SKM-1 (cell line): ENCODE measurements at regions not wholly inside any gene's neighbourhood (a gene's known extent, or its start where the extent isn't known, plus 50 kb on each side); places are given as distances from the start of the nearest gene placed in this dataset.
A peak's percentile ranks its signal among the peaks of the same experiment; 100 is the strongest.
"Not testable (repeated sequence)": the region's sequence is repeated elsewhere in the genome, so short reads cannot be mapped to it uniquely, and the experiment has no call there.

Experiments
- DNase-seq: peaks from one replicate; lab custom pipeline; 2025; ENCODE audit not compliant: unreplicated experiment; lab: John Stamatoyannopoulos, UW

- no peak for DNase-seq
Observed at GRCh38 chr3:5464649-5465048, 277.1 kb downstream of the EDEM1 start.

- peak; percentile 46 for DNase-seq
Observed at GRCh38 chr3:5465183-5465582, 277.7 kb downstream of the EDEM1 start.

- DNase-seq: peak; percentile 43
Observed at GRCh38 chr3:5466065-5466464, 278.6 kb downstream of the EDEM1 start.

DNA sequence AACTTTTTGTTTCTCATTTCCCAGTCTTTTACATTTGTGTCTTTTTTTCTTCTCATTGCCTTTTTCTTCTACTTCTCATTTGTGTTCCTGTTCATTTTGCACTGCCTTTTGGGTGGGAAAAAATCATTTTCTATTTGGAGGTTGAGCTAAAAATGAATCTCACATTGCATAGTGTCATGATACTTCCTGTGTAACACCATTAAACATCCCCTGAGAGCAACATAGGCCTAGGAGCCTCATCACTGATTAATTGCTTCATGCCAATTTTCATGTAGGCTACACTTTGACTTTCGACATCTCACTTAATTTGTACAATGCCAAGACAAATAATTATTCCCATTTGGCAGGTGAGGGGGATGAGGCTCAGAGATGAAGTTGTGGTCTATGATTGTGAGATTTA lies 279.2 kb downstream of the EDEM1 start:
- no peak for DNase-seq

DNA sequence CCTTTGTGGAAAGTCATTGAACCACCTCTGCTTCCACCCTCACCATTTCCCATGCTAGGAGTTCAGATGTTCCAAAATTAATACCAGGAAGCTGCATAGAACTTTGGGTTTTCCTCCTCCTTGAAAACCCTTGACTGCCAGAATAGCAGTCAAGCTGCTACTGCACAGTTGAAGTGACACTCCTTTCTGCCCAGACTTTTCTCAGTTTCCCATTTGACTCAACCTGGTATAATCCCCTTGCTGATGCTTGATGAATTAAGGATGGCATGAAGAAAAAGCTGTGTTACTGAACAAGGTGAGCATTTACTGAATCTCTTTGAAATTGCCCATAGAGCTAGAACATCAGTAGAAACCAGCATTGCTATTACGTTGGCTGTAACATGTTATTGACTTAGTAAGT lies 286.0 kb downstream of the EDEM1 start:
- no peak for DNase-seq

DNA sequence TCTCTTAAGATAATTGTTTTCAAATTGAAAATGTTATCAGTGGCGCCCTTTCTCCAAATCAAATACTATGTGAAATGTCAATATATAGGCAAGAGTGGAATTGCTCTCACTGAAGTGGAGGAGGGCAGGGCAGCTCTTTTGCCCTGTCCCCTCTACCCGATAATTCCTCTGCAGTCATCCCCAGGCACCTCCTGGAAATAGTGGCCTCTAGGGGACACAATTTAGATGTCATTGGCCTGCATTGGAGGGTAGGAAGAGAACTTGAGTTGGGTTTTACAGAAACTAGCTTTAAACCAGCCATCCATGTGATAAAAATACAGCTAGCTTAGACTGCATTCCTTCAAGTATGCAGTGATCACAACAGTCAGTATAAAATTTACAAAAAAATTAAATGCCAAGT lies 288.9 kb downstream of the EDEM1 start:
- DNase-seq: no peak

- no peak for DNase-seq
Observed at GRCh38 chr3:5479229-5479799, 291.8 kb downstream of the EDEM1 start.

- no peak for DNase-seq
Observed at GRCh38 chr3:5480190-5480589, 292.7 kb downstream of the EDEM1 start.

GRCh38 chr3:5485427-5485826 lies 297.9 kb downstream of the EDEM1 start:
- DNase-seq: no peak

DNA sequence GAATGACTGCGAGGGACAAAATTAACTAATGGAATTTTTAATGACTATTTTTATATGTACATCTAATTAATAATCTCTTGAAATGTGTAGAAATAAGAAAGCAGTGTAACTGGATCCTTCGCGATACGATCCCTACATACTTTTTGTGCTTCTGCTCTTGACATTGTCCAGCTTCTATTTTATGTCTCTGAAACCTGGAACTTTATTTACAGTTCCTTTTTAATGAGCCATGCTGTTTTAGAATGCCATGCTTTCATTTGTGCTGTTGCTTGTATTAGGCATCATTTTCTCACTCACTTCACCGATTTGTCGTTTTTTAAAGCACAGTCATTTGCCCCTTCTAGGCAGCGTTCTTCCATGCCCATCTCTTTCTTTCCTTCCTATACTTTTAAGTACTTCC lies 301.3 kb downstream of the EDEM1 start:
- DNase-seq: no peak

- DNase-seq: no peak
Observed at GRCh38 chr3:5489536-5489935, 302.0 kb downstream of the EDEM1 start.

DNA sequence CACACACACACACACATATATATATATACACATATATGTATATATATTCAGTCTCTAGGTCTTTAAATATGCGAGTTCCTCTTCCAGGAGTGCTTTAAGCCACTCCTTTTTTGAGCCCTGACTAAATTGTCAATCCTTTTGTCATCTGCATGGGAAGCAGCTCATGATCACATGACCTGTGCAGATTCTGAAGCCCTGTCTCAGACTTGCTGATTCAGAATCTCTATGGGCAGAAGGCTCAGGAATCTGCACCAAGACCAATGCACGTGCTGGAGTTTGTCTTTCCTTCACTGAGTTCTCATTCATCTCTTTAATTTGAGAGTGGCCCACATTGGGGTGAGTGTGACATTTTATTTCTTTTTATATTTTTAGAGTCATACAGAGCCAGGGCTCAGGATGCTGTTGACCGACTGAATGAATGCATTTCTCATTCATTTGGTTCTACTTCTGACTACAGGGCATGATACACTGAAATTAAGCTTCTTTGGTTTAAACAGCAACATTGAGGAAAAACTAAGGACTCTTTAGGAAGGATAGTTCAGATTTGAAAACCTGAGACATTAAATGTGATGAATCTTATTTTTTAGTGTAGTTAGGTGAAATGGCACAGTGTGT lies 307.5 kb downstream of the EDEM1 start:
- DNase-seq: no peak

DNA sequence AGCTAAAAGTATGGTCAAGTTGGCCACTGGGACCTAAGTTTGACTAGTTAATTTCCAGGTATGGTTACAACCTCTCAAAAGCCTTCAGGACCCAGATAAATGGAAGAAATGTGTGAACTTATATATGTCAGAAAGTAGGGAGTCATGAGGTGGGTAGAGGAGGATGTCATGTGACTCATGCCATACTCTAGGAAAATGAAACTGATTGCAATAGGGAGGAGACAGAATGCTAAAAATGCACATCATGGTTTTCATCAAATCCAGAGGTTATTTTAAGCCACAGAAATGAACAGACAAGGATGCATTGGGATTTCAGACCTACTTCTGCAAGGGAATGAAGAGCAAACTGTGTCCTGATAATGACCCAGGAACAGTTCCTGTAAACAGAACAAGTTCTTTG lies 310.0 kb downstream of the EDEM1 start:
- DNase-seq: no peak

DNA sequence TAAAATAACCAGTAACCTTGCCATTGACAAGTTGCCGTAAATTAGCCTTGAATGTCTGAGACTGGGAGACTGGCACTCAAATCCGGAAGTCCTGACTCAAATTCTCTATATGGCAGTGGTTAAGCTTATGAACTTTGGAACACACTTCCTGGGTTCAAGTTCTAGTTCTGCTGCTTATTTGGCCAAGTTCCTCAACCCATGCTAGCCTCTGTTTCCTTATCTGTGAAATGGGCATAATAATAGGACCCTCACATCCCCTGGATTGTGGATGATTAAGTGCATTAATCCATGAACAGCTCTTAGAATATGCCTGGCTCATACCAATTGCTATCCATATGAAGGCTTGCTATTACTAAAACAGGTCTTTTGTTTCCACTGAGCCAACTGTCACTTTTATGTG lies 311.5 kb downstream of the EDEM1 start:
- DNase-seq: no peak

- no peak for DNase-seq
Observed at GRCh38 chr3:5499404-5499803, 311.9 kb downstream of the EDEM1 start.

DNA sequence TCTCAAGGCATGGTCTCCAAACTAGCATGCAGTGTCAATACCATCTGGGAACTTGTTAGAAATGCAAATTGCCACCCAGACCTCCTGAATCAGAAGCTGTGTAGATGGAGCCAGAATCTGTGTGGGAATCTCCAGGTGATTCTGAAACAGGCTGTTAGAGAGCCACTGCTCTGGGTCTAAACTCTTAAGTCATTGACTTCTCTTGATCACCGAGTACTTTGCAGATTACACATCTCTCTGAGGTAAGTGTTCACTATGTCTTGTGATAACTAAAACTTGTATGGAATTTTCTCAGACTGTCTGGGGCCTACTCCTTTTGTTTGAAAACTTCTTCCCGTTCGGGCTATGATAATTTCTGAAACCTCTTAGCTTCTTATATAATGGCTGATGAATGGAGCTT lies 315.6 kb downstream of the EDEM1 start:
- DNase-seq: no peak

DNA sequence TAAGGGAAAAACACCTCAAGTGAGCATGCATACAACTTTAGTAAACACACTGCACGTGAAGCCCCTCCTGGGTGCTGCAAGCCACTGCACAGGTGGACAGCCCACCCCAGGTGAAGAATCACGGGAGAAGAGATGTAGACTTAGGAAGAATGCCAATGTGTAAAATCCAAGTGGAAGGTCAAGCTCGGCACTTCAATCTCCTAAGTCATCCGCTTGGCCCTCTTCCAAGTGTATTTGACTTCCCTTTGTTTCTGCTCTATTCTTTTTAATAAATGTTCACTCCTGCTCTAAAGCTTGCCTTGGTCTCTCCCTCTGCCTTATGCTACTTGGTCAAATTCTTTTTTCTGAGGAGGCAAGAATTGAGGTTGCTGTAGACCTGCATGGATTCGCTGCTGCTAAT lies 316.6 kb downstream of the EDEM1 start:
- no peak for DNase-seq

DNA sequence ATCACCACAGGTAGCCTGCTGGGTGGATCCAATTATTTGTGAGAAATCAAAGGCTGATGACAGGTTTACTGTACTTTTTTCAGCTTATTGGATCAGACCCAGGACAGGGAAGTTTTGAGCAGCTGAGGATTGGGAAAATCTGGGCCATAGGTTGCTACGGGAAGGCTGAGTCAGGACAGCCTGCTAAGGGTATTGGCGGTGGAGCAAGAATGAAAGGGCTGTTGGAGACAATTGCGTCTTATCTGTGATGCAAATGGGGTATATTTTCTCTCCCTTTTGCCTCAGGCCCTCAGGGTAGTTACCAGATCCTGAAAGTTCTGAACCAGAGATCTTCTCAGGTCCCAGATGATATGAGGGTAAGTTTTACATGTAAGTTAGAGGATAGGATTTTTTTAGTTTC lies 317.7 kb downstream of the EDEM1 start:
- no peak for DNase-seq

DNA sequence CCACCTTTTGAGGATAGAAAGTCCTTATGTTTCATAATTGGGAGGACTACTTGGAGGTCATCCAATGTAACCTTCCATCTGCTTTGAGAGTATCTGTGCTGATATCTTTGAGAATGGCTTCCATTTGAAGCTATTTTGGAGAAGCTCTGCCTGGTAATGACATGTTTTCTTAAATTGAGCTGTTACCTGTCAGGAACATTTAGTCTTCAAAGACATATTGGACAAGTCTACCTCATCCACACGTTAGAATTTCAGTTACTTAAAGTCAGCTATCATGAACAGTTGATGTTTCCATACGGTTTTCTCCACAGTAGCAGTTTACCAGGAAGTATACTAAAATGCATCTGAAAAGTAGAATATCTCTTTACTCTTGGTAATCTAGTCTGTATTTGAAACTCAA lies 318.5 kb downstream of the EDEM1 start:
- no peak for DNase-seq

DNA sequence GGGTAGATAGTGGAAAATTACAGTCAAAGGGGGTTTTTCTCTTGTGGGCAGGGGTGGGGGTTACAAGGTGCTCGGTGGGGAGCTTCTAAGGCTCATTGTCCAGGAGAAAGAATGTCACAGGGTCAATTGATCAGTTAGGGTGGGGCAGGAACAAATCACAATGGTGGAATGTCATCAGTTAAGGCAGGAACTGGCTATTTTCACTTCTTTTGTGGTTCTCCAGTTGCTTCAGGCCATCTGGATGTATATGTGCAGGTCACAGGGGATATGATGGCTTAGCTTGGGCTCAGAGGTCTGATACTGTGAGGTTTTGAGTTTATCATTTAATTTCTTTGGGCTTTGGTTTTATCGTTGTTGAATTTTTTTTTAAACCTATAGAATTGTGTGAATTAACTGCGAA lies 321.4 kb downstream of the EDEM1 start:
- not testable (repeated sequence) for DNase-seq

- no peak for DNase-seq
Observed at GRCh38 chr3:5510300-5510699, 322.8 kb downstream of the EDEM1 start.

DNA sequence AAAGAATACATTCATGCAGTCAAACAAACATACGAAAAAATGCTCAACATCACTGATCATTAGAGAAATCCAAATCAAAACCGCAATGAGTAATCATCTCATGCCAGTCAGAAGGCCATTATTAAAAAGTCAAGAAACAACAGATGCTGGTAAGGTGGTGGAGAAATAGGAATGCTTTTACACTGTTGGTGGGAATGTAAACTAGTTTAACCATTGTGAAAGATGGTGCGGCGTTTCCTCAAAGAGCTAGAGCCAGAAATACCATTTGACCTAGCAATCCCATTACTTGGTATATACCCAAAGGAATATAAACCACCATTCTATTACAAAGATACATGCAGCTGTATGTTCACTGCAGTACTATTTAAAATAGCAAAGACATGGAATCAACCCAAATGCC lies 330.4 kb downstream of the EDEM1 start:
- no peak for DNase-seq

- DNase-seq: no peak
Observed at GRCh38 chr3:5520237-5520636, 332.7 kb downstream of the EDEM1 start.
